ENCODE measurements at regions not wholly inside any gene's neighbourhood (a gene's known extent, or its start where the extent isn't known, plus 50 kb on each side); places are given as distances from the start of the nearest gene placed in this dataset.

- no peak overlapping the region for H3K27ac ChIP-seq
- H3K4me3 ChIP-seq = no peak overlapping the region
- H3K4me1 ChIP-seq (replicated peaks) = no peaks in the 10 kb centered on the region
- H3K36me3 ChIP-seq = no peaks in the 10 kb centered on the region
- DNase-seq (ENCODE audit: low spot score) = no peak
- no peaks in the 10 kb centered on the region for H3K9me3 ChIP-seq
- H3K27me3 ChIP-seq (replicated peaks; ENCODE audit: insufficient read depth) = no peaks in the 10 kb centered on the region
- intact Hi-C loops (cut with DNase I) = no loop called here
- 81% methylated on average over 9 of the region's 9 CpGs for WGBS
- no peak for TF ChIP-seq CTCF (IDR thresholded peaks at IDR 0.05)
- no peak for TF ChIP-seq POLR2AphosphoS5 (IDR thresholded peaks at IDR 0.05)
- TF ChIP-seq POLR2A (IDR thresholded peaks at IDR 0.05) = no peak
Observed at GRCh38 chr12:107826276-107826675, 51.8 kb downstream of the ASCL4 start.

- intact Hi-C loops (cut with DNase I) = no loop called here
- 100% methylated on average over 1 of the region's 1 CpG for whole genome bisulfite sequencing
Observed at GRCh38 chr12:107829271-107829670, 54.8 kb downstream of the ASCL4 start.

GRCh38 chr12:107832441-107832840, 57.9 kb downstream of the ASCL4 start:
- no peak overlapping the region for H3K4me3 ChIP-seq
- H3K9me3 ChIP-seq = no peaks in the 10 kb centered on the region
- DNase-seq (ENCODE audit: low spot score) = no peak
- no peaks in the 10 kb centered on the region for H3K4me1 ChIP-seq (replicated peaks)
- whole genome bisulfite sequencing = 77% methylated on average over 4 of the region's 4 CpGs
- no peak overlapping the region for H3K27ac ChIP-seq
- no peaks in the 10 kb centered on the region for H3K27me3 ChIP-seq (replicated peaks; ENCODE audit: insufficient read depth)
- no peaks in the 10 kb centered on the region for H3K36me3 ChIP-seq
- no peak for TF ChIP-seq POLR2A (IDR thresholded peaks at IDR 0.05)
- no peak for TF ChIP-seq POLR2AphosphoS5 (IDR thresholded peaks at IDR 0.05)
- no peak for TF ChIP-seq CTCF (IDR thresholded peaks at IDR 0.05)
- intact Hi-C loops (cut with DNase I) = no loop called here

More at GRCh38 chr12:107829271-107829670, 54.8 kb downstream of the ASCL4 start:
- H3K27me3 ChIP-seq (replicated peaks; ENCODE audit: insufficient read depth) = no peaks in the 10 kb centered on the region
- TF ChIP-seq POLR2A (IDR thresholded peaks at IDR 0.05) (no peak), POLR2AphosphoS5 (IDR thresholded peaks at IDR 0.05) (no peak), CTCF (IDR thresholded peaks at IDR 0.05) (no peak)
- no peaks in the 10 kb centered on the region for H3K36me3 ChIP-seq
- no peaks in the 10 kb centered on the region for H3K9me3 ChIP-seq
- no peak overlapping the region for H3K27ac ChIP-seq
- H3K4me3 ChIP-seq = no peak overlapping the region
- no peak for DNase-seq (ENCODE audit: low spot score)
- no peaks in the 10 kb centered on the region for H3K4me1 ChIP-seq (replicated peaks)

GRCh38 chr12:107840186-107840585, 65.7 kb downstream of the ASCL4 start:
- Histone ChIP-seq H3K36me3 (no peaks in the 10 kb centered on the region), H3K4me1 (replicated peaks) (no peaks in the 10 kb centered on the region), H3K27me3 (replicated peaks; ENCODE audit: insufficient read depth) (no peaks in the 10 kb centered on the region), H3K9me3 (no peaks in the 10 kb centered on the region), H3K27ac (no peak overlapping the region), H3K4me3 (no peak overlapping the region)
- TF ChIP-seq POLR2AphosphoS5 (IDR thresholded peaks at IDR 0.05) (no peak), CTCF (IDR thresholded peaks at IDR 0.05) (no peak), POLR2A (IDR thresholded peaks at IDR 0.05) (no peak)
- WGBS = 41% methylated on average over 1 of the region's 1 CpG
- no peak for DNase-seq (ENCODE audit: low spot score)
- intact Hi-C loops (cut with DNase I) = no loop called here

GRCh38 chr12:107843351-107844311, 69.1 kb downstream of the ASCL4 start:
- WGBS = 3% methylated on average over 53 of the region's 59 CpGs
- Histone ChIP-seq H3K9me3 (no peaks in the 10 kb centered on the region), H3K4me3 (peak overlapping the region; percentile 28 to 32), H3K27me3 (replicated peaks; ENCODE audit: insufficient read depth) (no peaks in the 10 kb centered on the region), H3K4me1 (replicated peaks) (no peaks in the 10 kb centered on the region), H3K27ac (peak overlapping the region; percentile 32 to 67), H3K36me3 (no peaks in the 10 kb centered on the region)
- no peak for TF ChIP-seq POLR2AphosphoS5 (IDR thresholded peaks at IDR 0.05)
- TF ChIP-seq POLR2A (IDR thresholded peaks at IDR 0.05) = no peak
- TF ChIP-seq CTCF (IDR thresholded peaks at IDR 0.05) = no peak
- intact Hi-C loops (cut with DNase I) = no loop called here
- no peak for DNase-seq (ENCODE audit: low spot score)
